ENCODE measurements at regions not wholly inside any gene's neighbourhood (a gene's known extent, or its start where the extent isn't known, plus 50 kb on each side); places are given as distances from the start of the nearest gene placed in this dataset.

GRCh38 chr7:26469188-26469587, 177.5 kb downstream of the SNX10 start:
- TF ChIP-seq ELF4 (CRISPR knock-in tag; IDR thresholded peaks at IDR 0.05) (no peak), ZFP36 (IDR thresholded peaks at IDR 0.05; ENCODE audit: low read depth, low read length, partially characterized antibody) (no peak), CTCF (IDR thresholded peaks at IDR 0.05 in 2 of 3, conservative IDR thresholded peaks at IDR 0.05 in 1 of 3; ENCODE audit: insufficient read depth in 2 of 3, low read depth in 1 of 3, low read length in 3 of 3) (no peak)

Data from K562 (cell line).